ENCODE measurements at regions not wholly inside any gene's neighbourhood (a gene's known extent, or its start where the extent isn't known, plus 50 kb on each side); places are given as distances from the start of the nearest gene placed in this dataset.

GRCh38 chr2:47236503-47237215 lies 60.3 kb upstream of the CALM2 start:
- DNase-seq (ENCODE audit: low read depth): no peak

GRCh38 chr2:47235132-47235531 lies 58.8 kb upstream of the CALM2 start:
- DNase-seq (ENCODE audit: low read depth): no peak

GRCh38 chr2:47234456-47234855 lies 58.1 kb upstream of the CALM2 start:
- no peak for DNase-seq (ENCODE audit: low read depth)

- peak; percentile 34 for DNase-seq (ENCODE audit: low read depth)
These were observed 56.6 kb upstream of the CALM2 start for GRCh38 chr2:47232738-47233415.

- peak; percentile 56 for DNase-seq (ENCODE audit: low read depth)
These were observed 54.1 kb upstream of the CALM2 start for GRCh38 chr2:47230418-47230817.

- DNase-seq (ENCODE audit: low read depth): no peak
These were observed 51.4 kb upstream of the CALM2 start for GRCh38 chr2:47227532-47228279.

GRCh38 chr2:47226923-47227220 lies 50.6 kb upstream of the CALM2 start:
- no peak for DNase-seq (ENCODE audit: low read depth)

- DNase-seq (ENCODE audit: low read depth): no peak
These were observed 50.0 kb upstream of the CALM2 start for GRCh38 chr2:47226132-47226922.
